ENCODE measurements at regions not wholly inside any gene's neighbourhood (a gene's known extent, or its start where the extent isn't known, plus 50 kb on each side); places are given as distances from the start of the nearest gene placed in this dataset.

DNA sequence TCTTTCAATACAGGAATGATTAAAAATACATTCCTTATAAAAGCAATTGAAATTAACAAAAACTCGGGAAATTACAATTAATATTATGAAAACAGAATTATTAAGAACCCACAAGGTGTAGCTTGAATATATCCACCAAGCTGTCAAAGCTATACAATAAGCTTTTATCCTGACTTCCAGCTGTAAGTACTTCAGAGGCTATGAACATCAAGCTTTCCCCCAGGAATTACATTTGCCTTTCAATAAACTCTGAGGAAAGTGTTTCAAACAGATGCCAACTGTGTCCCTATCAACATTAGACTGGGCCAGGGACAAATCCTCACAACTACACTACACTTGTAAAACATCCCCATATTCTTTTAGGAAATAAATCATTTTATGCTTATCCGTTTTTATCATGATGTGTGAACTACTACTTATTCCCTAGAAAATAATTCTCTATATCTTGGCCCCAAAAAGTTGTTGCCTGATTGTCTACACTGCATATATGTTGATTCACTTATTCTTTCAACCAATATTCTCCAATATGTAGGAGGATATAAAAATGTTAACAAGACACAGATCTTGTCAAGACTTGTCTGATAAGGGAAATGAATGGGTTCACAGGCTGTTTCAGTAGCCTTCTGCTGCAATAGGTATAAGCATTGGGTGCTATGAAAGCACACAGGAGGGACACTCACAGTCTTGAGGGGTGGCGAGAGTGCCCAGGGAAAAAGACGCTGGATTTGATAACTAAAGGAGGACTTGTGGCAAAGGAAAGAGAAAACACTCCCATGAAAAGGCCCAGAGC, 494.1 kb downstream of the CENPC start:
- dilution Hi-C loops (cut with MboI; ENCODE audit: extremely low pct_ligation_motif_present, low sequenced_read_pairs), result no loop called here
- intact Hi-C loops (cut with micrococcal nuclease), result no loop called here
- no peaks in the 10 kb centered on the region for H3K9me1 ChIP-seq (replicated peaks; ENCODE audit: control insufficient read depth, extremely low read depth, insufficient read depth, low read length)
- ChIA-PET POLR2A (no interaction called here), CTCF (no interaction called here)
- H3K27me3 ChIP-seq (ENCODE audit: control insufficient read depth in 2 of 2, insufficient read depth in 2 of 2, low read length in 2 of 2), result no peaks in the 10 kb centered on the region
- no TSS peak for BruUV-seq (replicated peaks)
- no peaks in the 10 kb centered on the region for H3K79me2 ChIP-seq (ENCODE audit: control insufficient read depth, insufficient read depth, low read length)
- TF ChIP-seq FOS (IDR thresholded peaks at IDR 0.05; ENCODE audit: borderline replicate concordance, insufficient read depth, low read length), result no peak
- no peak for TF ChIP-seq POLR2A (IDR thresholded peaks at IDR 0.05; ENCODE audit: low read depth, low read length)
- TF ChIP-seq, protein P1, sequence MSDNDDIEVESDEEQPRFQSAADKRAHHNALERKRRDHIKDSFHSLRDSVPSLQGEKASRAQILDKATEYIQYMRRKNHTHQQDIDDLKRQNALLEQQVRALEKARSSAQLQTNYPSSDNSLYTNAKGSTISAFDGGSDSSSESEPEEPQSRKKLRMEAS (IDR thresholded peaks at IDR 0.05; ENCODE audit: insufficient read depth, insufficient read length), result no peak
- TF ChIP-seq, protein P2, sequence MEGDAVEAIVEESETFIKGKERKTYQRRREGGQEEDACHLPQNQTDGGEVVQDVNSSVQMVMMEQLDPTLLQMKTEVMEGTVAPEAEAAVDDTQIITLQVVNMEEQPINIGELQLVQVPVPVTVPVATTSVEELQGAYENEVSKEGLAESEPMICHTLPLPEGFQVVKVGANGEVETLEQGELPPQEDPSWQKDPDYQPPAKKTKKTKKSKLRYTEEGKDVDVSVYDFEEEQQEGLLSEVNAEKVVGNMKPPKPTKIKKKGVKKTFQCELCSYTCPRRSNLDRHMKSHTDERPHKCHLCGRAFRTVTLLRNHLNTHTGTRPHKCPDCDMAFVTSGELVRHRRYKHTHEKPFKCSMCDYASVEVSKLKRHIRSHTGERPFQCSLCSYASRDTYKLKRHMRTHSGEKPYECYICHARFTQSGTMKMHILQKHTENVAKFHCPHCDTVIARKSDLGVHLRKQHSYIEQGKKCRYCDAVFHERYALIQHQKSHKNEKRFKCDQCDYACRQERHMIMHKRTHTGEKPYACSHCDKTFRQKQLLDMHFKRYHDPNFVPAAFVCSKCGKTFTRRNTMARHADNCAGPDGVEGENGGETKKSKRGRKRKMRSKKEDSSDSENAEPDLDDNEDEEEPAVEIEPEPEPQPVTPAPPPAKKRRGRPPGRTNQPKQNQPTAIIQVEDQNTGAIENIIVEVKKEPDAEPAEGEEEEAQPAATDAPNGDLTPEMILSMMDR (IDR thresholded peaks at IDR 0.05; ENCODE audit: extremely low read depth in 1 of 2, insufficient read depth in 1 of 2, low read depth in 1 of 2, low read length in 2 of 2), result no peak
- no peak for TF ChIP-seq POLR2AphosphoS5 (IDR thresholded peaks at IDR 0.05; ENCODE audit: insufficient read depth, low read depth, low read length)
- no peak for TF ChIP-seq MYC (IDR thresholded peaks at IDR 0.05; ENCODE audit: low read depth, low read length)
- TF ChIP-seq GATA2 (IDR thresholded peaks at IDR 0.05; ENCODE audit: insufficient read depth, insufficient read length, low read depth, low read length), result no peak
- TF ChIP-seq JUN (IDR thresholded peaks at IDR 0.05; ENCODE audit: borderline replicate concordance, insufficient read depth, insufficient read length, low read depth), result no peak
- TF ChIP-seq EZH2 (IDR thresholded peaks at IDR 0.05; ENCODE audit: borderline replicate concordance, low read depth, low read length, severe bottlenecking), result no peak
- no peak overlapping the region for H3K4me2 ChIP-seq (ENCODE audit: insufficient read depth, low read length)
- H4K20me1 ChIP-seq (replicated peaks; ENCODE audit: control insufficient read depth, extremely low read depth, insufficient read depth, low read length), result no peaks in the 10 kb centered on the region
- FAIRE-seq, result no peak
- no peak overlapping the region for H3K4me3 ChIP-seq (replicated peaks in 1 of 3; ENCODE audit: insufficient read depth in 1 of 3, low read depth in 1 of 3, low read length in 3 of 3)
- H3K4me1 ChIP-seq (ENCODE audit: control insufficient read depth, extremely low read depth, insufficient read depth, low read length), result no peaks in the 10 kb centered on the region
- no peaks in the 10 kb centered on the region for H3K9me3 ChIP-seq (replicated peaks; ENCODE audit: control insufficient read depth, insufficient read depth, low read length)
- H3K27ac ChIP-seq (ENCODE audit: insufficient read depth, low read depth, low read length), result no peak overlapping the region
- no peak for DNase-seq (ENCODE audit: low read depth, low spot score)
- H2AFZ ChIP-seq (ENCODE audit: low read depth, low read length), result no peak overlapping the region
- no peak overlapping the region for H3K9ac ChIP-seq (replicated peaks; ENCODE audit: extremely low read depth, insufficient read depth, low read length)
- H3K36me3 ChIP-seq (ENCODE audit: control insufficient read depth in 2 of 2, extremely low read depth in 1 of 2, insufficient read depth in 2 of 2, low read length in 2 of 2), result no peaks in the 10 kb centered on the region

All from endothelial cell of umbilical vein (primary cell).